Caco-2 (cell line): ENCODE measurements at regions not wholly inside any gene's neighbourhood (a gene's known extent, or its start where the extent isn't known, plus 50 kb on each side); places are given as distances from the start of the nearest gene placed in this dataset.

ENCODE experiments used
- BruUV-seq: library from RNA; stranded (reverse); fragments of 400-500 nt; replicated peaks from 2 replicates; lab custom pipeline; 2021; lab: Mats Ljungman, UMichigan
- CTCF ChIA-PET: fragments of 300-600 bp; sonication (Branson Sonifier 250); formaldehyde crosslinking; loops from one replicate; lab custom pipeline; 2022; ENCODE audit warnings: antibody characterized with exemption; lab: Charles Lee
- POLR2A ChIA-PET: fragments of 300-600 bp; sonication (Branson Sonifier 250); formaldehyde crosslinking; loops from one replicate; lab custom pipeline; 2022; ENCODE audit warnings: antibody characterized with exemption; lab: Charles Lee
- DNase-seq, 2 experiments: peaks; one replicate each; pipeline versions ENCODE4 v3.0.0 to v3.0.0-alpha.2; 2020 to 2022
- H3K27me3 ChIP-seq: replicated peaks from 2 replicates; pipeline ENCODE4 v1.6.0; 2011; ENCODE audit warnings: low read length; ENCODE audit not compliant: control insufficient read depth, insufficient read depth
- H3K36me3 ChIP-seq: 2 replicates; pipeline ENCODE4 v1.5.1; 2011; ENCODE audit warnings: low read length; ENCODE audit not compliant: control insufficient read depth, insufficient read depth
- H3K4me1 ChIP-seq: fragments of 250-450 bp; sonication (Bioruptor Pico); 2 replicates; pipeline ENCODE4 v1.5.1; 2020; ENCODE audit warnings: mild to moderate bottlenecking
- H3K4me3 ChIP-seq: 2 replicates; pipeline ENCODE4 v1.5.1; 2011; ENCODE audit warnings: low read depth, mild to moderate bottlenecking, control low read depth, low read length
- H3K9me3 ChIP-seq: fragments of 250-450 bp; sonication (Bioruptor Pico); 2 replicates; pipeline ENCODE4 v1.5.1; 2020; ENCODE audit warnings: mild to moderate bottlenecking, moderate library complexity
- H3K27ac Mint-ChIP-seq: one replicate; pipeline ENCODE4 v1.8.0; 2022; ENCODE audit warnings: mixed read lengths; ENCODE audit not compliant: unreplicated experiment
- H3K27me3 Mint-ChIP-seq: one replicate; pipeline ENCODE4 v1.8.0; 2022; ENCODE audit warnings: mixed read lengths; ENCODE audit not compliant: insufficient read depth, unreplicated experiment
- H3K36me3 Mint-ChIP-seq: one replicate; pipeline ENCODE4 v1.8.0; 2022; ENCODE audit warnings: mild to moderate bottlenecking, mixed read lengths; ENCODE audit not compliant: insufficient read depth, unreplicated experiment
- H3K4me1 Mint-ChIP-seq: one replicate; pipeline ENCODE4 v1.8.0; 2022; ENCODE audit warnings: low read depth, mixed read lengths; ENCODE audit not compliant: unreplicated experiment
- H3K4me3 Mint-ChIP-seq: one replicate; pipeline ENCODE4 v1.8.0; 2022; ENCODE audit warnings: mild to moderate bottlenecking, moderate library complexity, mixed read lengths; ENCODE audit not compliant: unreplicated experiment
- H3K9me3 Mint-ChIP-seq: one replicate; pipeline ENCODE4 v1.8.0; 2022; ENCODE audit warnings: mixed read lengths; ENCODE audit not compliant: unreplicated experiment
- CTCF ChIP-seq, 2 experiments: fragments of 200-600 bp in 1 of 2; IDR thresholded peaks; 1 replicate in 1 of 2; 2 replicates in 1 of 2; pipeline versions ENCODE4 v1.5.1 to v1.8.0; 2011 to 2022; ENCODE audit warnings: antibody characterized with exemption in 1 of 2, control low read depth in 1 of 2, inconsistent platforms in 1 of 2, low read depth in 1 of 2, low read length in 1 of 2, mild to moderate bottlenecking in 1 of 2, moderate library complexity in 1 of 2; ENCODE audit not compliant: insufficient read depth in 1 of 2, severe bottlenecking in 1 of 2, unreplicated experiment in 1 of 2
- intact Hi-C: fragments of 100-400 bp; cut with micrococcal nuclease; formaldehyde crosslinking; loops from one replicate; pipeline ENCODE4 v1.10.0; 2022; ENCODE audit not compliant: unreplicated experiment

GRCh38 chr6:85977661-85978060, 335.0 kb upstream of the SYNCRIP start:
- POLR2A ChIA-PET = interaction anchor here (0.6 kb wide), 1 partner anchor 299 kb away, joined by 3 read pairs; no protein-coding TSS in a partner anchor
- no peaks in the 10 kb centered on the region for H3K9me3 Mint-ChIP-seq
- no peak for DNase-seq
- Histone ChIP-seq H3K4me3 (no peak overlapping the region), H3K27me3 (no peaks in the 10 kb centered on the region), H3K4me1 (no peaks in the 10 kb centered on the region), H3K36me3 (no peaks in the 10 kb centered on the region), H3K9me3 (no peaks in the 10 kb centered on the region)
- no peak overlapping the region for H3K4me3 Mint-ChIP-seq
- H3K36me3 Mint-ChIP-seq = no peaks in the 10 kb centered on the region
- H3K27ac Mint-ChIP-seq = no peak overlapping the region
- CTCF ChIA-PET = no interaction called here
- BruUV-seq = no TSS peak
- no peaks in the 10 kb centered on the region for H3K27me3 Mint-ChIP-seq
- intact Hi-C loops = no loop called here
- no peak for TF ChIP-seq CTCF (IDR thresholded peaks at IDR 0.05; ENCODE audit: insufficient read depth in 1 of 2, low read depth in 1 of 2, low read length in 1 of 2, severe bottlenecking in 1 of 2, unreplicated experiment in 1 of 2)
- H3K4me1 Mint-ChIP-seq = no peaks in the 10 kb centered on the region

DNA sequence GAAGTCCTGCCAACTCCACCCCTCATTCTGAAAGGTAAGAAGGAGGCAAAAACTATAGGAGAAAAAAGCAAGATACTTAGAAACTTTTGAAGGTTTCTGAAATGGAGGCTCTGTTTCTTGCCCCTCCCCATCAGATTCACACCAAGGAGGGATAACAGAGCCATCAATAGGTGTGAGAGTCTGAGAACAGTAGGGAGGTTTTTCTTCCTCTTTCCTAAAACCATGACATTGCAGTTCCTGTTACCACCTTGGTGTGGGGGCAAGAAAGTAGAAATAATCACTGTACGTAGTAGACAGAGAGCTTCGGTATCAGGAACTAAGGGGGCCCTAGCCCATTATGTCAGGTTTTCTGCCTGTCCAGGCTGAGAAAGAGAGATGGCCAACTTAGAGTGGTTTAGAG, 333.3 kb upstream of the SYNCRIP start:
- no peak for DNase-seq
- H3K4me1 Mint-ChIP-seq = no peaks in the 10 kb centered on the region
- Histone ChIP-seq H3K4me1 (no peaks in the 10 kb centered on the region), H3K36me3 (no peaks in the 10 kb centered on the region), H3K27me3 (no peaks in the 10 kb centered on the region), H3K4me3 (no peak overlapping the region), H3K9me3 (no peaks in the 10 kb centered on the region)
- no peak overlapping the region for H3K27ac Mint-ChIP-seq
- no peak for TF ChIP-seq CTCF (IDR thresholded peaks at IDR 0.05; ENCODE audit: insufficient read depth in 1 of 2, low read depth in 1 of 2, low read length in 1 of 2, severe bottlenecking in 1 of 2, unreplicated experiment in 1 of 2)
- ChIA-PET CTCF (no interaction called here), POLR2A (no interaction called here)
- no peak overlapping the region for H3K4me3 Mint-ChIP-seq
- no TSS peak for BruUV-seq
- H3K9me3 Mint-ChIP-seq = no peaks in the 10 kb centered on the region
- H3K27me3 Mint-ChIP-seq = no peaks in the 10 kb centered on the region
- intact Hi-C loops = no loop called here
- no peaks in the 10 kb centered on the region for H3K36me3 Mint-ChIP-seq

- Histone ChIP-seq H3K9me3 (no peaks in the 10 kb centered on the region), H3K4me1 (no peaks in the 10 kb centered on the region), H3K36me3 (no peaks in the 10 kb centered on the region), H3K27me3 (no peaks in the 10 kb centered on the region), H3K4me3 (no peak overlapping the region)
- Mint-ChIP-seq H3K4me1 (no peaks in the 10 kb centered on the region), H3K27me3 (peaks cover 8% of the 10 kb centered on the region), H3K36me3 (no peaks in the 10 kb centered on the region), H3K4me3 (no peak overlapping the region), H3K9me3 (no peaks in the 10 kb centered on the region), H3K27ac (no peak overlapping the region)
- POLR2A ChIA-PET = no interaction called here
- no peak for TF ChIP-seq CTCF (IDR thresholded peaks at IDR 0.05; ENCODE audit: insufficient read depth in 1 of 2, low read depth in 1 of 2, low read length in 1 of 2, severe bottlenecking in 1 of 2, unreplicated experiment in 1 of 2)
- no peak for DNase-seq
- no TSS peak for BruUV-seq
- intact Hi-C loops = no loop called here
- CTCF ChIA-PET = no interaction called here
Measured at GRCh38 chr6:85971238-85971637, 328.6 kb upstream of the SYNCRIP start.
